AG04449 (cell line): ENCODE measurements at regions not wholly inside any gene's neighbourhood (a gene's known extent, or its start where the extent isn't known, plus 50 kb on each side); places are given as distances from the start of the nearest gene placed in this dataset.

Experiments
- CTCF ChIA-PET: fragments of 350-600 bp; formaldehyde crosslinking; extraction: SDS; loops from one replicate; lab custom pipeline; 2021; ENCODE audit warnings: antibody characterized with exemption; lab: Yijun Ruan, JAX
- POLR2A ChIA-PET: fragments of 400-600, 350-600 bp; formaldehyde crosslinking; extraction: SDS; loops from one replicate; lab custom pipeline; 2020; ENCODE audit warnings: antibody characterized with exemption, inconsistent platforms; lab: Yijun Ruan, JAX
- DNase-seq: peaks from one replicate; pipeline ENCODE4 v3.0.0-alpha.2; 2010; ENCODE audit warnings: low read depth, low spot score
- H3K4me3 ChIP-seq: 2 replicates; pipeline ENCODE4 v1.5.1; 2011; ENCODE audit warnings: low read depth, mild to moderate bottlenecking, control low read depth, low read length
- TF ChIP-seq, protein P1 (sequence below): IDR thresholded peaks from one replicate; pipeline ENCODE4 v1.5.1; 2011; ENCODE audit warnings: mild to moderate bottlenecking, moderate library complexity, low read length, control low read depth, inconsistent platforms; ENCODE audit not compliant: insufficient read depth; ENCODE audit errors: missing control alignments

DNA sequence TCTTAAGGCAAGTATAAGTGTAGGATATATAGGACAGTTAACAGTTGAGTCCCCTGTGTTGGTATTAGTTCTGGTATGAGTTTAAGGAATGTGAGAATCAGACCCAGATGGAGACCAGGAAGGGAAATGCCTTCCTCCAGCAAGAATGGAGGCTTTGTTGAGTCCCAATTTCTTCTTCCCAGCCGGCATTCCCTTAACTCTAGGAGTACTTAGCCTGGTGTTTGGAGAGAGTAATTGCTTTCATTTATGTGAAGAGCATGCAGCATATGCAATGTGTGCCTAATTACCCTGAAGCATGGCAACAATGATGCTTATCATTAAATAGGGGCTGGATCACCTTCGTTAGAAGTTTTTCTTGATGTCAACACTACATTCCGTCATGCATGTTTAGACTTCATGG is 225.9 kb upstream of the XYLT1 start:
- no peak for DNase-seq
- H3K4me3 ChIP-seq, result no peak overlapping the region
- TF ChIP-seq, protein P1, sequence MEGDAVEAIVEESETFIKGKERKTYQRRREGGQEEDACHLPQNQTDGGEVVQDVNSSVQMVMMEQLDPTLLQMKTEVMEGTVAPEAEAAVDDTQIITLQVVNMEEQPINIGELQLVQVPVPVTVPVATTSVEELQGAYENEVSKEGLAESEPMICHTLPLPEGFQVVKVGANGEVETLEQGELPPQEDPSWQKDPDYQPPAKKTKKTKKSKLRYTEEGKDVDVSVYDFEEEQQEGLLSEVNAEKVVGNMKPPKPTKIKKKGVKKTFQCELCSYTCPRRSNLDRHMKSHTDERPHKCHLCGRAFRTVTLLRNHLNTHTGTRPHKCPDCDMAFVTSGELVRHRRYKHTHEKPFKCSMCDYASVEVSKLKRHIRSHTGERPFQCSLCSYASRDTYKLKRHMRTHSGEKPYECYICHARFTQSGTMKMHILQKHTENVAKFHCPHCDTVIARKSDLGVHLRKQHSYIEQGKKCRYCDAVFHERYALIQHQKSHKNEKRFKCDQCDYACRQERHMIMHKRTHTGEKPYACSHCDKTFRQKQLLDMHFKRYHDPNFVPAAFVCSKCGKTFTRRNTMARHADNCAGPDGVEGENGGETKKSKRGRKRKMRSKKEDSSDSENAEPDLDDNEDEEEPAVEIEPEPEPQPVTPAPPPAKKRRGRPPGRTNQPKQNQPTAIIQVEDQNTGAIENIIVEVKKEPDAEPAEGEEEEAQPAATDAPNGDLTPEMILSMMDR, result no peak
- ChIA-PET POLR2A (no interaction called here), CTCF (no interaction called here)

DNA sequence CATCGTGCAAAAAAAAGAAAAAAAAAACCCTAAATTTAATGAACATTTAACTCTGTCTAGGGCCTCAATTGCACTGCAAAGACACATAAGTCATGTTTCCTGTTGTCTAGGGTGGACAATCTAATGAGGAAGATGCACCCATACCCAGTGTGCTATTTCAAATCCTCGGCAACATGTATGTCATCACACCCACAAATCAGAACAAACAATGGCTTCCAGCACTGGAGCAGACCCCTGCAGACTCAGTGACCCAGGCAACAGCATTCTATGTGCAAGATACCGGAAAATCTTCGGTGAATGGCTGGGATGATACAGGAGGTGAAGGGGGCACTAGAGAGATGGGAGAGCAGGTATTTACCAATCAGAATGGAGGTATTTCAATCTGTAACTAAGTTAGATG is 221.7 kb upstream of the XYLT1 start:
- ChIA-PET POLR2A (no interaction called here), CTCF (no interaction called here)
- TF ChIP-seq, protein P1, result no peak
- no peak overlapping the region for H3K4me3 ChIP-seq
- no peak for DNase-seq

DNA sequence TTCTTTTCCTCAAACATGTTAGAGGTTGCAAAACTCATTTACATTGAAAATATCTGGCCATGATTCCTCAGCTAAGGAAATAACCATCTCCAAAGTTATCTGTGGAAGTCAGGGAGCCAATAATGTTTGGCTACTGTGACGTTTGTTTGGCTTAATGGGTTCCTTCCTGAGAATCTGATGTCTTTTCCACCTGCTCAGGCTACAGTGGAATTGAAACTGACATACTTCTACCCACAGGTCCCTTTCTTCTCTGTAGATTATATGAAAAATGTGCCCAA is 221.1 kb upstream of the XYLT1 start:
- DNase-seq, result no peak
- ChIA-PET POLR2A (no interaction called here), CTCF (no interaction called here)
- TF ChIP-seq, protein P1, result no peak
- no peak overlapping the region for H3K4me3 ChIP-seq

DNA sequence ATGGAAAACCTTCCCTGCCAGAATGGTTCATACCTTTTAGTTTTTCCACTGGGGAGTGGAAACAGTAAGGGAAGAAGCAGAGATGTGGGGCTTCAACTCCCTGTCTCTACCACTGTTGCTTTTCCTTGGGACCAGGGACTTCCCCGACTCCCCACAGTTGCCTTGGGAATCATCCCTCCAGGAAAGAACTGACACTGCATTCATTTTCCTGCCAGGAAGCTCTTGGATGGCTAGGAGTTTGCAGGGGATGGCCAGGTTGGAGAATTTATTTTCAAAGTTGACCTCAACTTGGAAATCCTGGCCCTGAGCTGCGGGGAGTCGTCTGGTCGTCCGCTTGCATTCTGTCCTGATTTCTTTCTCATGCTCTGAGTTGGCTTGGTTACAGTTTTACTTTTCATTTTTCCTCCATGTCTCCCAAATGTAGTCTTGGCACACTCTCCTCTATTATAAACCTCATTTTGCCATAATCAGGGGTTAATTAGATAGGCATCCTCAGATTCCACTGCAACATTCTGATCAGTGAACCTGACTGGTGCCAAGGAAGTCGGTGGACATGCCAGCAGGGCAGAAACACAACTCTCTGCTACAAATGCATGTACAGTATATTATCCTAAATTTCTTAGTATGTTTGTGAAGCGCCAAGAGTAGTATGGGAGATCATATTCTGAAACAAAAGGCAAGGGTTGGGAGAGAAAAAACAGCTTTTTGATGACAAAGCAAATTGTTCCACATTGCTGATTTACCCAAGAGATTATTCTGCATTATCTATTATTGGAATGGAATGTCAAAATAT is 220.5 kb upstream of the XYLT1 start:
- ChIA-PET CTCF (no interaction called here), POLR2A (no interaction called here)
- H3K4me3 ChIP-seq, result no peak overlapping the region
- DNase-seq, result no peak
- TF ChIP-seq, protein P1, result no peak

DNA sequence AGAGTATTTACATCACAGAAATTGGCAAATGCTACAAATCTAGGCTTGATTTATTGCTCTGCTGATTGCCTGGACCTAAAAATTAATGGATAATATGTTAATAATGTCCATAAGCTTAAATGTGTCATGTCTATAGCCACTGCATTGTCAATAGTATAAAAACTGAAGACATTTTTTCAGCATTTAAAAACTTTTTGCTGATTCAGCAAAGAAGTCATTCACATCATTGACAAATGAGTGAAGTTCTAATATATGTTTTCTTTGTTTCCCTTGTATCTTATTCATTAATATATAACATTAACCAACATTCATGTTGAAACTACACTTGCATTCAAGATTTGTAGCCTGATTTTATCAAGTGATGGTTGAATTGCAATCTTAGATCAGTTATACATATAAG is 214.7 kb upstream of the XYLT1 start:
- no peak for DNase-seq
- TF ChIP-seq, protein P1, result no peak
- no peak overlapping the region for H3K4me3 ChIP-seq
- CTCF ChIA-PET, result no interaction called here
- POLR2A ChIA-PET, result no interaction called here

DNA sequence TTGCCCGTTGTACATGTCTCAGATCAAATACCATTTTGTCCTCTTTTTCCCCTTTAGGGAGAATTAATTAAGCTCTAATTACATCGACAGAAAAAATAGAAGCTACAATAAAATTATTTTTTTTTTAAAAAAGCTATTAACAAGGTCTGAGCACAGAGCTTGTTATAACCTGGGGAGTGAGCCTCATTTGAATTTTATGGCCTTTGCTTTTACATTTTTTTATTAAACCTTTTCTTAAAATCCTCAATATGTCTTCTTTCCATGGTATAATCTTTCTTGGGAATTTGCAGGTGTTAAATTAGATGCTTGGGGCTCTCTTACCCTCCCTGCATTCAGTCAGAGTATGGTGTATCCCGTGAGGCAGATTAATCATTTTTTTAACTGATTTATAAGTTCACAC is 212.5 kb upstream of the XYLT1 start:
- ChIA-PET POLR2A (no interaction called here), CTCF (no interaction called here)
- DNase-seq, result no peak
- H3K4me3 ChIP-seq, result no peak overlapping the region
- TF ChIP-seq, protein P1, result no peak
